ENCODE measurements at regions not wholly inside any gene's neighbourhood (a gene's known extent, or its start where the extent isn't known, plus 50 kb on each side); places are given as distances from the start of the nearest gene placed in this dataset.

GRCh38 chr6:167689751-167690150, 137.0 kb upstream of the AFDN start:
- TF ChIP-seq CTCF (IDR thresholded peaks at IDR 0.05 in 8 of 11, conservative IDR thresholded peaks at IDR 0.05 in 3 of 11) (no peak), POLR2AphosphoS5 (IDR thresholded peaks at IDR 0.05) (peak in 2 of 3 donors; percentile 70 to 73), POLR2A (IDR thresholded peaks at IDR 0.05) (no peak)
